Omental fat pad (tissue), 3 donors: ENCODE measurements at regions not wholly inside any gene's neighbourhood (a gene's known extent, or its start where the extent isn't known, plus 50 kb on each side); places are given as distances from the start of the nearest gene placed in this dataset.

Experiments
- ATAC-seq: fragments of 150-250 bp; one replicate; pipeline ENCODE4 v1.9.1; 2016; ENCODE audit warnings: mild to moderate bottlenecking, moderate library complexity; ENCODE audit not compliant: low FRiP score
- DNase-seq: peaks from one replicate; pipeline ENCODE4 v3.0.0-alpha.2; 2019; ENCODE audit warnings: low spot score
- TF ChIP-seq, protein P1 (sequence below), 3 donors: fragments of 450-650 bp; IDR thresholded peaks; one replicate each; pipeline ENCODE4 v1.5.1; 2016 to 2017; ENCODE audit warnings: antibody characterized with exemption in 3 of 3, mild to moderate bottlenecking in 3 of 3, moderate library complexity in 2 of 3

DNA sequence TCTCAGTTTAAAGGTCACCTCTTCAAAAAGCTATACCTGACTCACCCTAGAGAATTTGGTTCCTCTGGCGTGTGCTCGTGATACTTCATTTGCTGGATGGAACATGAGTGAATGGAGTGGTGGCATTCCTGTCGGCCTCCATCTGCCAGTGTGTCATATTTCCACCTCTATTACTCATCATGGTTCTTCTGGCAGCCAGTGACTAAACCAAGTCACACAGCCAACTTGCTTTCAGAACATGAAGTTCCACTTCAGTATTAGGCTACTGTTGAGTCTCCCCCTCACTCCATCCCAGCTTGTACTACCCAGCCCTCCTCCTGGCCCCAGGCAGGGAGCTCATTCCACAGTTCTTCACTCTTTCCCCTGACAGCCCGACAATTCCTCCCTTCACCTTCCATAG is 169.8 kb downstream of the MREG start:
- DNase-seq (no peak), ATAC-seq (no peak)
- TF ChIP-seq, protein P1, sequence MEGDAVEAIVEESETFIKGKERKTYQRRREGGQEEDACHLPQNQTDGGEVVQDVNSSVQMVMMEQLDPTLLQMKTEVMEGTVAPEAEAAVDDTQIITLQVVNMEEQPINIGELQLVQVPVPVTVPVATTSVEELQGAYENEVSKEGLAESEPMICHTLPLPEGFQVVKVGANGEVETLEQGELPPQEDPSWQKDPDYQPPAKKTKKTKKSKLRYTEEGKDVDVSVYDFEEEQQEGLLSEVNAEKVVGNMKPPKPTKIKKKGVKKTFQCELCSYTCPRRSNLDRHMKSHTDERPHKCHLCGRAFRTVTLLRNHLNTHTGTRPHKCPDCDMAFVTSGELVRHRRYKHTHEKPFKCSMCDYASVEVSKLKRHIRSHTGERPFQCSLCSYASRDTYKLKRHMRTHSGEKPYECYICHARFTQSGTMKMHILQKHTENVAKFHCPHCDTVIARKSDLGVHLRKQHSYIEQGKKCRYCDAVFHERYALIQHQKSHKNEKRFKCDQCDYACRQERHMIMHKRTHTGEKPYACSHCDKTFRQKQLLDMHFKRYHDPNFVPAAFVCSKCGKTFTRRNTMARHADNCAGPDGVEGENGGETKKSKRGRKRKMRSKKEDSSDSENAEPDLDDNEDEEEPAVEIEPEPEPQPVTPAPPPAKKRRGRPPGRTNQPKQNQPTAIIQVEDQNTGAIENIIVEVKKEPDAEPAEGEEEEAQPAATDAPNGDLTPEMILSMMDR (IDR thresholded peaks at IDR 0.05): no peak

DNA sequence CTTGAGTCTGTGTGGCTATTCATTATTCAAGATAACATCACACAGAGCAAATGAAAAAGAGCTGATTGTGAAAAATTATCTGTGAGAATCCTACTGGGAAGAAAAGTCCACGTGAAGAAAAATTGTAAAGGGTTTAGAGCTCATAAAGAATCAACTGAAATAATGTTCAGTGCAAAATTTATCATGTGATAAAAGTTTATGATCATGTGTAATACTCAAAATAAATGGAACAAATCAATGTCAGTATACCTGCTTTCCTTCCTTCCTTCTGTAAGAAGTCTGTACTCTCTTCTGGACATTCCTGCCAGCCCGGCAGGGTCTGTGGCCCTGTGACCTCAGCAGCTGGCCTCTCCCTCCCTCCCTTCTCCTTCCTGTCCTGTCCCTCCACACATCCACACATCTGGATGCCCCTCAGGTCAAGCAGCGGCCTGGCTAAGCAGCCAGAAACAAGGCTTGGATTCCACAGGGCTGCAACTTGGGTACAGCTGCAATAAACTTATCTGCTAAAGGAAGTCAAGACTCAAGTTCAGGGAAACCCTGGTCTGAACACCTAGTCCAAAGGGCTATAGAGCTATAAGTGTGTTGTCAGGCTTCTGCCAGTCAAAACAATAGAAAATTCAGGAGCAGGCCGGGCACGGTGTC is 172.1 kb downstream of the MREG start:
- DNase-seq (no peak), ATAC-seq (no peak)
- TF ChIP-seq, protein P1 (IDR thresholded peaks at IDR 0.05): no peak

DNA sequence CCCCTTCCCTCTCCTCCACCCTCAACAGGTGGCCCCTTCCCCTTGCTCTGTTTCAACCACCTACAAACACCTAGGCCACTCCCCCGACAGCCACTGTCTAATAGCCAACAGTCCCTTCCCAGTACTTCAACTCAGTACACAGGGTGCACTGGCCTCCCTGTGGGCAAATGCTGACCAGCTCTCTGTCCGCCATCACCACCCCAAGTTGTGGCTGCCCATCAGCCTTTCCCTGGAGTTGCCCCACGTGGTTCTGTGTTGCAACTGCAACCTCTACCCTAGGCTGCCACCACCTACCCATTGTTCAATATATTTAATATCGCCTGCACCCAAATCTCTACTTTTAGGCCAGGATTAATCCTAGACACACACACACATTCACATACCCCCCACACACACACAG is 173.5 kb downstream of the MREG start:
- ATAC-seq (no peak), DNase-seq (no peak)
- TF ChIP-seq, protein P1 (IDR thresholded peaks at IDR 0.05): no peak

DNA sequence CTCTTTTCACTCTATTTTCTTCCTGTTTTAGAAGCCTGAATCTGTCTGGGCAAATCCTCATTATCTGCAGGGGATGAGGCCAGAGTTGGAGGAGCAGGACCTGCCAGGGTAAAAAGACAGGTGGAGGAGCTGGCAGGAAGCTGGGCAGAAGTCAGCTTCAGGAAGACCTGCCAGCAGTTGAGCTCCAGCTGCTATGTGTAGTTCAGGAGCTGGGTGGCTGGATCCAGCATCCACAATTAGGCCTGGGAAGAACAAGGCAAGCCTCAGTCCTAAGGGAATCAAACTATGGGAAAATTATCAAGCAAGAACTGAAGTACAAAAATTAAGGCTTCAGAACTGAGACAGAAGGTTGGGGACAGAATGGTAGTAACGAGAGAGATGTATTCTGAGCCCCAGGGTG is 174.0 kb downstream of the MREG start:
- DNase-seq: no peak
- TF ChIP-seq, protein P1 (IDR thresholded peaks at IDR 0.05): no peak
- ATAC-seq: no peak

DNA sequence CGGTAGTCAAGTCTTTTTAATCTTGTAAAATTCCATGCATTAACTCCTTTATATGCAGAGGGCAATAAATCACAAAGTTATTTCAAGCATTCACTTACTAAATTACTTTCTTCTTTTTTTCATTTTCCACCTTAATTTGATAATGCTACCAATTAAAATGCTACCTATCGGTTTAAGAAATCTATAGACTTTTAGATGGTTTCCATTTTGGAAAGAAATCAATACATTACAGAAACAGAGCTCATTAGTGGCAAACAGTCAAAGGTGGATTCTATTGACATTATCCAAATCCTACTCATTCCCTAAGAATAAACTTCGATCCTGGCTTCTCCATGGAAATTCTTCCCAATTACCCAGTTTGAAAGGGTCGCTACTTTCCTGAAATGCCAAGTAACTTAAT is 176.5 kb downstream of the MREG start:
- DNase-seq (no peak), ATAC-seq (no peak)
- TF ChIP-seq, protein P1 (IDR thresholded peaks at IDR 0.05): no peak

DNA sequence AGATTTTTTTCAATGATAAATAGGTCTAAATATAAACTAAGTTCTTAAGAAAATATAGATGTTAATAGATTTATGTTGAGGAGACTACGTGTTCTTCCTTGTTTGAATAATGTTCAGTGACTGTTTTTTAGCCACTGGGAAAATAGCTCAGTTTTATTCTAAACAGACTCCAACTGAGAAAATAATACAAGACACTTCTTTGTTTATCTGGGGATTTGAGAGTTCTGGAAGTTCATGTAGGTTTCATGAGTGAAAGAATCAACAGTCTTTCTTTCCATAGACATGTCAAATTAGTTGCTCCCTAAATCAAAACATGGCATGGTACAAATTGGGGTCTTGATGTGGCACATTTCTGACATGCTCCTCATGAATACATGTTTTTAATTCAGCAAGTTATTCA is 177.7 kb downstream of the MREG start:
- no peak for DNase-seq
- TF ChIP-seq, protein P1 (IDR thresholded peaks at IDR 0.05): no peak
- no peak for ATAC-seq

DNA sequence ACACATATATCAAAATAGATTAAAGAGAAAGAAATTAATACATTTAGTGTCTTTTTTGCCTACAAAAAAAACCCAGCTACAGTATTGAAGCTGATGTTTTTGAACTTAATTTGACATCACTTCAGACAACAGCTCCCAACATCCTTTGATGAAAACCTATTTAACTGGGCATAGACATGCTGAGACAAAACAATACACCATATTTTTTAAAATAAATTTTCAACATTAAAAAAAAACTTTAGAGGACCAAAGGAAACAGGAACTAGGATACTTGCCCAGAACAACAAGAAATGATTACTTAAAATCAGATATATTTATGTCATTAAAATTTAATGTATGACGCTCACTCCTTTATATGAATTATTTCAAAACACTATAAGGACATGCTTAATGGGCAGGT is 178.1 kb downstream of the MREG start:
- TF ChIP-seq, protein P1 (IDR thresholded peaks at IDR 0.05): no peak
- no peak for ATAC-seq
- DNase-seq: no peak
